IPS-20b (cell line): ENCODE measurements at regions not wholly inside any gene's neighbourhood (a gene's known extent, or its start where the extent isn't known, plus 50 kb on each side); places are given as distances from the start of the nearest gene placed in this dataset.

ENCODE experiments used
- H3K27ac ChIP-seq: one replicate; pipeline ENCODE4 v1.5.1; 2013; ENCODE audit warnings: low read length
- H3K27me3 ChIP-seq: 2 replicates; pipeline ENCODE4 v1.6.1; 2013; ENCODE audit warnings: mild to moderate bottlenecking, low read length, inconsistent platforms; ENCODE audit not compliant: insufficient read depth
- H3K36me3 ChIP-seq: 2 replicates; pipeline ENCODE4 v1.6.1; 2013; ENCODE audit warnings: low read depth, mild to moderate bottlenecking, inconsistent platforms, low read length, moderate library complexity; ENCODE audit not compliant: insufficient read depth
- H3K4me1 ChIP-seq: 2 replicates; pipeline ENCODE4 v1.6.1; 2013; ENCODE audit warnings: mild to moderate bottlenecking, control low read depth, inconsistent platforms, low read length, moderate library complexity; ENCODE audit not compliant: insufficient read depth
- H3K4me3 ChIP-seq: 2 replicates; pipeline ENCODE4 v1.5.1; 2013; ENCODE audit warnings: mild to moderate bottlenecking, low read length, inconsistent platforms
- H3K9ac ChIP-seq: 2 replicates; pipeline ENCODE4 v1.6.1; 2013; ENCODE audit warnings: low read depth, mild to moderate bottlenecking, inconsistent platforms, low read length, moderate library complexity
- H3K9me3 ChIP-seq: 2 replicates; pipeline ENCODE4 v1.6.1; 2013; ENCODE audit warnings: mild to moderate bottlenecking, low read depth, low read length, inconsistent platforms; ENCODE audit not compliant: insufficient read depth

DNA sequence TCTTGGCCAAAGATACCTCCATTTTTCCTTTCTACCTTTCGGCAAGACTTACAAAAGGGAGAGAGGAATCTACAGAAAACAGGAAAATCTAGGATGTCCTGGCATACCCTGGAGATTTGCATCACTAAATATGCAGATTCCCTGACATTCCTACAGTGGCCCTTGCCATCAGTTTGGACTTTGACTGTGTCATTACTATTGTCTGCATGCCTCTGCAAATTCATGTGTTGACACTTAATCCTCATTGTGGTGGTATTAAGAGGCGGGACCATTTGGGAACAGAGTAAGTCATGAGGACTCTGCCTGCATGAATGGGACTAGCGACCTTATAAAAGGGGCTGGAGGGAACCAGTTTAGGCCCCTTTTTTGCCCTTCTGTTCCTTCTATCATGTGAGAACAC lies 50.5 kb upstream of the DTNBP1 start:
- H3K9me3 ChIP-seq = peaks cover 14% of the 10 kb centered on the region
- H3K9ac ChIP-seq = no peak overlapping the region
- H3K36me3 ChIP-seq = no peaks in the 10 kb centered on the region
- no peak overlapping the region for H3K27ac ChIP-seq
- no peaks in the 10 kb centered on the region for H3K4me1 ChIP-seq
- H3K27me3 ChIP-seq = no peaks in the 10 kb centered on the region
- H3K4me3 ChIP-seq = no peak overlapping the region

DNA sequence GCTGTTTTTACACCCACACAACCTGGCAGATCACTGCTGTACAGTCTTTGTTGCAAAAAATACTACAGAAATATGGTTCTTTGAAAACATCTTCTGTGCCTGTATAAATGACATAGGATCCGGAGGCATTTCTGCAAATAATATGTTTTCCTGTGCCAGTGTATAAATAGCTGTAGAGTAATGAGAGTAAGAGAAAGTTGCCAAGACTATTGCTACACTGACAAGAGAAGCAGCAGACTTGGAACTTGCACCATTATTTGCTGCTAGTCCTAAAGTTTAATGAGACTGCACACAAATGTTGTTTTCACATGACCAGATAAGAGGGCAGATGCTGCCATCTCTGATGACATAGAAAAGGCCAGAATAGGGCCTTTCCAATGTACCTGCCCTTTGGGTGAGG lies 50.0 kb upstream of the DTNBP1 start:
- H3K27ac ChIP-seq = no peak overlapping the region
- H3K27me3 ChIP-seq = no peaks in the 10 kb centered on the region
- H3K36me3 ChIP-seq = no peaks in the 10 kb centered on the region
- no peak overlapping the region for H3K9ac ChIP-seq
- no peaks in the 10 kb centered on the region for H3K4me1 ChIP-seq
- H3K4me3 ChIP-seq = no peak overlapping the region
- H3K9me3 ChIP-seq = peaks cover 14% of the 10 kb centered on the region
